HG02970 (cell line): ENCODE measurements at regions not wholly inside any gene's neighbourhood (a gene's known extent, or its start where the extent isn't known, plus 50 kb on each side); places are given as distances from the start of the nearest gene placed in this dataset.

Source experiments
- ATAC-seq: cut with Tn5 transposase; IDR thresholded peaks from one replicate; pipeline ENCODE4 v1.9.1; 2021; ENCODE audit warnings: mild to moderate bottlenecking, moderate library complexity, moderate number of reproducible peaks; ENCODE audit not compliant: unreplicated experiment, low FRiP score

- no peak for ATAC-seq
These were observed 147.0 kb upstream of the NTM start for GRCh38 chr11:131223198-131223991.

GRCh38 chr11:131228378-131228777, 142.0 kb upstream of the NTM start:
- ATAC-seq: no peak

GRCh38 chr11:131229221-131229620, 141.2 kb upstream of the NTM start:
- ATAC-seq: no peak

- no peak for ATAC-seq
These were observed 139.0 kb upstream of the NTM start for GRCh38 chr11:131231317-131231940.

GRCh38 chr11:131232261-131232660, 138.2 kb upstream of the NTM start:
- no peak for ATAC-seq

GRCh38 chr11:131234221-131234620, 136.2 kb upstream of the NTM start:
- no peak for ATAC-seq

DNA sequence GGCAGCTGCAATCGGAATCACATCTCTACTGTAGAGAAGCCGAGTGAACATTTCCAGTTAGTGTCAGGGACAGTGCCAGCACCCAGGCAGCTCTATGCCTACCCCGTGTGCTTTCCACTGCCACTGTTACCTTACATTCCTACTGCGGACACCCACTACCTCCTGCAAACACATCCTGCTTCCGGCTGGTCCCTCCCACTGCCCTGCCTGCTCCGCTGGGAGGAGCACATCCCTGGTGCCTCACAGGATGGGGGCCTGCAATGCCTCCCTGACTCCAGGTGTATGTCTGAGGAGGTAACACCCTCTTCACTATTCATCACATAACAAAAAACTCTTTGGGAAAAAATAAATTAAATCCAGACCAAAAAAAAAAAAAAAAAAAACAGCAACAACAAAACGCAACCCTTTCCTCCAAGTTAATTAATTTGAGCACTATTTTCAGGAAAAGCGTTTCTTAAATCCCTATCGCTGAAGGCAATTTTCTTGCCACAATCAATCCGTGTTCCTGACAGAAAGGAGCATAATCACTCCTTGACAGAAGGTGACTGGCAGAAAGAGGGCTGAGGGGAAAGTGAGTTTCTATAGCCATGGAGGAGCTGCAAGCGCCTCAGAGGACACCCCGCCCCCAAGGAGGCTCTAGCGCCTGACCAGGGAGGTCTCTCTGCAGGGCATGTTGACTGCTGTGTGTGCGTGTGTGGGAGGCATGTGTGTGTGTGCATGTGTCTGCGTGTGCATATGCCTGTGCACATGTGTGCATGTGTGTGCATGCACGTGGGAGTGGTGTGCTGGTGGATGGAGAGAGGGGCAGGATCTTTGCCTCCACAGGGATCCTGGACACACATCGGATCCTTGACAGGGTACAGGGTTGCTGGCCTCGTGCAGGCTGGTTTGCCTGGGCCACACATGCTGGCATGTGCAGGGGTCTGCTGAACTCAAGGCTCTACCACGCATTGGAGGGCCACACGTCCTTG, 134.8 kb upstream of the NTM start:
- ATAC-seq: no peak

DNA sequence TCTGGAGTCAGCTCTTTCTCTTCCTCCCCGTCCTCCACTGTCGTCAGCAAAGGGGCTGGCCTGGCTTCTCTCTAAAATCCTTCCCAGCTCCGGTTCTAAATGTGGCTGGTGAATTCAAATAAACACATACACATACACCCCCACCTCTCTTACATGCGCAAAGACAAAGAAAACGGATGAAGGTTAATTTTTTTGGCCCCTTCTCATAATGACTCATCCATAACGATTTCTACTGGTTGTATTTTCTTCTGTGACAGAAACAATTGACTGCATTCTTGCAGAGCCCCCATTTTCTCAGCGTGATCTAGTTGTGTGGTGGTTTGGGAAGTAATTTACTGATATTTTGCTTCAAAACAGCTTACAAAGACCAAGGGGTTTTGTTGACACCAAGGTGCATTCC, 130.0 kb upstream of the NTM start:
- ATAC-seq: no peak

- ATAC-seq: no peak
These were observed 127.9 kb upstream of the NTM start for GRCh38 chr11:131242476-131243000.

DNA sequence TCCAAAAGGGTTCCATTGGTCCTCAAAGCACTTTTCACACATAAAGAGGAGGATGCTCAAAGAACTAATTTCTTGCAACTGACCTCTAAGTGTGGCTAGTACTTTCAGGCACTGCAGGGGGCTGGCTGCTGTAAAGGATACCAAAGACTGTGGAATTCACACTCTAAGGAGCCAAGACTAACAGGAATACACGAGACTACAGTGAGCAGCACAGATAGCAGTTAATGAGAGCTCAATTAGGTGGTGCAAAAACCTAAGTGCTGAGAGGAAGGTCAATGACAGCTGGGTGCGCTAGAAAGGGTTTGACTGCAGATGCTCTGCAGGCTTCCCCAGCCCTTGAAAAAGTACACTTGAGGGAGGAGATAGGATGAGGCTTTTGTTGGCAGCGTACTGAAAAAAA, 124.3 kb upstream of the NTM start:
- ATAC-seq: no peak

DNA sequence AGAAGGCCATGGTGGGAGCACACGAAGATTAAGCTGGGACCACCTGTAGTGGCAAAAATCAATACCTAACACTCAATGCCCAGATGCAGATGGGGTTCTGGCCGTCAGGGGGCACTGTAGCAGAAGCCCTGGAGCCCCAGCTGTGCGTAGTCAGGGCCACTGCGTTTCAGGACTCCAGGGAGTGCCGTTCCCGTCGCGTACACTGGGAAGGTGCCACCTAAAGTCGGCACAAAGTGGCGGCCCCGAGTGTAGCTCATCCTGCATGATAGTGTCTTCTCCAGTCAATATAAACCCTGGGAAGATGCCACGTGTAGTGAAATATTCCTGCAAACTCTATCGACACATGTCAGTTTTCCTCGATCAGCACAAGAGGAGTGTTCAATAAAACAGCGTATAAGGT, 123.8 kb upstream of the NTM start:
- ATAC-seq: no peak

DNA sequence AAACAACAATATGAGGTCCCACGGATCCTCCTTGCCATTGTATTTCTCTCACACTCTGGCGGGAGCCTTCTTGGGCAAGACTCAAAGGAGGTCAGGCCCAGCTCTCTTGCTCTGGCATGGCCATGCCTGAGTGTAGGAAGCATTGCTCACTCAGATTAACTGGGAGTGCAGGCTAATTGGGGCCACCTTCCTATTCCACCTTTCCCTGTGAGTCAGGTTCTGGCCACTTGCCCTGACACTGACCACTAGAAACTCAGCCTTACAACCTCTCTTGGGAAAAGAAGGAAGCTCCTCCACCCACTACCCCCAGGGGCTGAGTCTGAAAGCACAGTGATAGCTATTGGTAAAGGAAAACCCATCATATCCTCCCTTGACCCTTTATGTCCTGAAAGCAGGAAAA, 121.8 kb upstream of the NTM start:
- no peak for ATAC-seq

DNA sequence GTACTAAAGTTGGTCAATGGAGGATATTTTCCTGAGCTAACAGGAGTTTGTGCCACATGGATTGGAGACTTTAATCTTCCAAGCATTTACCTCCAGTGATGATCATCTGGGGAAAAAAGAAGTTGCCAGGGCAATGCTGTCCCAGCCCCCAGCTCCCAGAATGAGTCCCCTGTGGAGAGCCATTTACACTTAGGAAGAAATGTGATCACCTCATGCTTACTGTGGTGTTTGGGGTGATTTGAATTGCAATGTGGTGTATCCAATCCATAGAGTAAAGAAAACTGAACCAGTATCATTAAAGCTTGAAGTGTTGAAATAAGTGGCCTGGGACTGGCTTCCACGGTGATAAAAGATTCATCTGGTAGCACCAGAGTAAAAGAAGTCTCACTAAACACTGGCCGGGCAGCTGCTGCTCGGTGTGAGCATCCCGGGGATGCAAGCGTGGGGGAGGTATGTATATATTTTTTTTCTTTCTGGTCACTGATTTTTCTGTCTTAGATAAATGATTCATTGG, 117.2 kb upstream of the NTM start:
- ATAC-seq: no peak

DNA sequence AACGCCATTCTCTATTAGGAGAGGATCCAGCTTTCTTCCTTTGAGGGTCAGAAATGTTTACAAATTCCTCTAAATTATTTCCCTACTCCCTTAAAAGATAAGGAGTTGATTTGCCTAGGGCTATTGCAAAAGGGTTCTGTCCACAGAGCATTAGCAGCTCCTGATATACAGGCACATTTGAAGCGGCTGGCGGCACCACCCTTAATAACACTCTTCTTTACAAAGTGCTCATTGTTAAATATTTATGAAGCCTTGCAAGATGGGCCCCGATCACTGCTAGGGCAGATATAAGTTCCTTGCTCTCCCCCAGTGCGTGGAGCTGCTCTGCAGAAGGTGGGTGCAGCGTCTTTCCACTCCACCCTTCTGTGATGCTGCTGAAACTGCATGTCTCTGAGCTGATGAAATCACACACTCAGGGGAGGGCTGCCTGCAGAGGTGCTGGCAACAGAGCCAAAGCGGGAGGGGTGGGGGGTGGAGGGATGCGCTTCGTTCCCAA, 116.7 kb upstream of the NTM start:
- no peak for ATAC-seq

DNA sequence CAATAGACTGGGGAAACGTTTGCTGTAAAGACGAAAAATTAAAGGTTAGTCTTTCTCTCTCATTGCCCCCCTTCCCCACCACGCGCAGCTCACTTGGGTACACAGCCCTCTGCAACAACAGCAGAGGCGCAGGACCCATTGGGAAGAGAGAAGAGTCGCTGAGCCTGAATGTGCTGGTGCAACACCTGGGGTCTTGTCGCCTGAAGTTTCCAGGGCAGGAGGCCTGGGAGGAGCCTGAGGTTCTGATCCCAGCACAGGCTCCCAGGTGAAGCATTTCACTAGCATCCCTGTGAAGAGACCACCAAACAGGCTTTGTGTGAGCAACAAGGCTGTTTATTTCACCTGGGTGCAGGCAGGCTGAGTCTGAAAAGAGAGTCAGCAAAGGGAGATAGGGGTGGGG, 116.2 kb upstream of the NTM start:
- no peak for ATAC-seq

DNA sequence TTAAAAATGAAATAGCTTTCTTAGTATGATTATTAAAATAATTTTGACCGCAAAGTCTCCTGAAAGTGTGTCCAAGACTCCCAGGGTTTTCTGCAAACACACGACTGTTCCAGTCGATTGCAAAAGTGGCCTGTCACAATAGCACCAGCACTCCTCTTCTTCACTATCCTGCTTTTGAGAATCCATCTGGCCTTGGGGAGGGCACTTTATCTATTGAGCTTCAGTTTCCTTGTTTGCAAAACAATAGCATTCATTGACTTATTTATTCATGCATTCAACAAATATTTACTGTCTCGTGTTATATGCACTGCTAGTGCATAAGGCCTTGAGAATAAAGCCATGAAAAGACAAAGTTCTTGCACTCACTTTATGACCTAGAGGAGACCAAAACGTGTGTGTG, 96.2 kb upstream of the NTM start:
- no peak for ATAC-seq

GRCh38 chr11:131275580-131275979, 94.8 kb upstream of the NTM start:
- no peak for ATAC-seq

- no peak for ATAC-seq
These were observed 91.9 kb upstream of the NTM start for GRCh38 chr11:131278472-131278871.

DNA sequence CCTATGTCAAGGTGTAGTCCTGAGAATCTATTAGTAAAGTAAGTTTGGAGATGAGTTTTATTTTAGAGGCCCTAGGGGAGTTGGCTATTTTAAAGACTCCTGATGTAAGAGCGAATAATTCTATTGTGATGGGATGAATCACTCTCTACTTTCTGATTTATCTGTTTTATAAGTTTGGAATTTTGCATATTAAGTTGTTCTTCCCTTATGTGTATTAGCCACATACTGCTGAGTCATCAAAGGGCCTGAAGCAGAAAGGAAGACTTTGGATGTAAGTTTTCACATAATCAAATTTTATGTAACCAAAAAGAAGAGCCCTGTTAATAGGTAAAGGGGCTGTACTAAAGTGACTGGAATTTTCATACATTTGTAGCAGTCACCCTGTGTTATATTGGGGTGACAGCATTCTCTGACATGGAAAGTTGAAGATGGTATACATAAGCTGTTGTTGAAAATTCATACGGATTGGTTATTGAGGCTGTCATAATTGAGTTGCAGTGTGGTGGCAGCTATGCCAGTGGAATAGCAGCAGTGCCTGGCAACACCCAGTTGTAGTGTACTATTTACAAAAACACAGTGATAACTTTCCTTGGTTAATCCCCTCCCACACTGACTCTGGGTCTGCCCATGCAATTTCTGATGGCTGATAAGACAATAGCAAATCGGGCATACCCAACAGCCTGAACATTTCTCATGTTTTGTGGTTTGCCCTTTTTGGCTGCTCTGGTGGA, 90.6 kb upstream of the NTM start:
- ATAC-seq: no peak

GRCh38 chr11:131281316-131281715, 89.1 kb upstream of the NTM start:
- no peak for ATAC-seq
